ENCODE measurements at regions not wholly inside any gene's neighbourhood (a gene's known extent, or its start where the extent isn't known, plus 50 kb on each side); places are given as distances from the start of the nearest gene placed in this dataset.

DNA sequence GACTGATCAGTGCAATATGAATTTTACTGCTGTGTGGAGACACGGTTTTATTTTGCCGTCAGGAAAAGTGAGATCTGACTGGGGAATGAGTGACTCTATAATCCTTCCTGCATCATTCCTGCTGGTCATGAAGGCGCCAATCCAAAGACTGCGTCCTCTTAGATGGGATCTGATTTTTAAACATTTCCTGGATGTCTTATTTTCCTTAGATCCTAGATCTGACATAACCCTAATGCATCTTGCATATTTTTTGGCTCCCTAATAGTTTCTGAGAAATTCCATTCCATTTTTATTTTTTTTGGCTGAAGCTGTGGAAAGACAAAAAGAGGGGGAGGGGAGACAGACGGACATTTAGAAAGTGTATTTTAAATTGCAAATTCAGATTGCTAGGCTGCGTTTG lies 454.9 kb upstream of the FAT1 start:
- H3K27ac ChIP-seq (ENCODE audit: low read depth, low read length) = no peak overlapping the region
- no peak overlapping the region for H3K4me3 ChIP-seq (ENCODE audit: low read depth in 1 of 2, low read length in 2 of 2)
- peaks cover 5% of the 10 kb centered on the region for H3K4me1 ChIP-seq (ENCODE audit: insufficient read depth, low read length)
- H3K27me3 ChIP-seq (ENCODE audit: control insufficient read depth in 1 of 2, insufficient read depth in 2 of 2, low read length in 2 of 2) = no peaks in the 10 kb centered on the region
- H3K9me3 ChIP-seq (ENCODE audit: low read length) = no peaks in the 10 kb centered on the region
- H3K9ac ChIP-seq (ENCODE audit: low read length) = no peak overlapping the region
- H3K36me3 ChIP-seq (ENCODE audit: insufficient read depth, low read length) = no peaks in the 10 kb centered on the region

DNA sequence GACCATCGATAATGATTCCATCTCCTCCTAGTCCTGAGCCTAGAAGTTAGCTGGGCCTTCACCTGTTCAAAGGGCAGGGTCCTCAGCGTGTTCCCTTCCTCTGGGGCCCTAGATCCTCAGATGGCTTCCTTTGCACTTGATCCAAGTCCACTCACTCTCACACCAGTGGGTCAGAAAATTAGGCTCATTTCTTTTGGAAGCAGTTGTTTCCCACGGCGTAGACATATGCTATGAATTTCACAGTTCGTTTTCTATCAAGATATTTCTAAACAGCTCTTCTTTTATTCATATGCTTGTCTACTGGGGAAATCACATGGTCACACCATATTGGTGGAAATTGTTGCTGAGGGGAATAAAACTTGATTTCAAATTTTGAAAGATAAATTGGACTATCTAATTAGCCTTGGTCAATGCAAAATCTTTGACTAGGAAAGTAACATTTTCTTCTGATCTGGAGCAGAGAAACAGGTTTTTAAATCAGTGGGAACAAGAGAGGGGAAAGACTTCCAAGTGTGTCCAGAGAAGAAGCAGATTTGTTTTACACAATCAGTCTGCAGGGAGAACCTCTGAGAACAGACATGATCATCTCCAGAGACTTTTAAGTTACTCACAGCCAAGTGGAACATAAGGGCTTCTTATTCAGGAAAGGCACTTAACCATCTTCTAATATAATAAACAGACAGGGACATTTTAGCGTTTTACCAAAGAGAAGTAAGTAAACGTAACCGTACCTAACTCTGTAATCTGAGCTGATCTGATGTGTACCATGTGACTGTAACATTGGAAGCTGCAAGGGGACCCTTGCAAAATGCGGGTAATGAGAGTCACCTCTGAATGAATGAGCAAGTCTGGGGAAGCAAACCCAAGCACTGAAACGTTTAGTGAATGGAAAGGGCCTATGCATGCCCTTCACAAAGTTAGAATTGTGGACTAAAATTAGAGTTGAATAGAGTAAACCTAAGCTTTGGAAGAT lies 455.7 kb upstream of the FAT1 start:
- peaks cover 5% of the 10 kb centered on the region for H3K4me1 ChIP-seq (ENCODE audit: insufficient read depth, low read length)
- no peaks in the 10 kb centered on the region for H3K9me3 ChIP-seq (ENCODE audit: low read length)
- no peak overlapping the region for H3K9ac ChIP-seq (ENCODE audit: low read length)
- H3K36me3 ChIP-seq (ENCODE audit: insufficient read depth, low read length) = no peaks in the 10 kb centered on the region
- no peaks in the 10 kb centered on the region for H3K27me3 ChIP-seq (ENCODE audit: control insufficient read depth in 1 of 2, insufficient read depth in 2 of 2, low read length in 2 of 2)
- no peak overlapping the region for H3K4me3 ChIP-seq (ENCODE audit: low read depth in 1 of 2, low read length in 2 of 2)
- H3K27ac ChIP-seq (ENCODE audit: low read depth, low read length) = no peak overlapping the region

DNA sequence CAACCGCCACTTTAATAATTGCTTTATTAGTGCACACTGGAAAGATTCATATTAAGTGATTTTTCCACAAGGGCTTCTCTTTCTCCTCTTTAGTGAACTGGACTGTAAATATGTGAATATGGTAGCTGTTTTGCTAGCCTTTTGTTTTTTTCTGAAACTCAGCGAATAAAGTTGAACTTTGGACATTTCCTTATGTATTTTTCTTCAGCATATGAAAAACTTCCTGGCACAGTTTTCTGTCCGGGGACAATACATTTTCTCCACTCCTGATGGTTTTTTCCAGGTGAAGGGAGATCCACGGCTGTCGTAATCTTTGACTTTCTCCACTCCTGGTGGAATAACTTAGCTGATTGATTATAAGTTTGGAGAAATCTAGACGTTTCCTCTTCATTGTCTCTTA lies 457.4 kb upstream of the FAT1 start:
- Histone ChIP-seq H3K4me3 (ENCODE audit: low read depth in 1 of 2, low read length in 2 of 2) (no peak overlapping the region), H3K4me1 (ENCODE audit: insufficient read depth, low read length) (peaks cover 5% of the 10 kb centered on the region), H3K36me3 (ENCODE audit: insufficient read depth, low read length) (no peaks in the 10 kb centered on the region), H3K9me3 (ENCODE audit: low read length) (no peaks in the 10 kb centered on the region), H3K27ac (ENCODE audit: low read depth, low read length) (no peak overlapping the region), H3K9ac (ENCODE audit: low read length) (no peak overlapping the region), H3K27me3 (ENCODE audit: control insufficient read depth in 1 of 2, insufficient read depth in 2 of 2, low read length in 2 of 2) (no peaks in the 10 kb centered on the region)

DNA sequence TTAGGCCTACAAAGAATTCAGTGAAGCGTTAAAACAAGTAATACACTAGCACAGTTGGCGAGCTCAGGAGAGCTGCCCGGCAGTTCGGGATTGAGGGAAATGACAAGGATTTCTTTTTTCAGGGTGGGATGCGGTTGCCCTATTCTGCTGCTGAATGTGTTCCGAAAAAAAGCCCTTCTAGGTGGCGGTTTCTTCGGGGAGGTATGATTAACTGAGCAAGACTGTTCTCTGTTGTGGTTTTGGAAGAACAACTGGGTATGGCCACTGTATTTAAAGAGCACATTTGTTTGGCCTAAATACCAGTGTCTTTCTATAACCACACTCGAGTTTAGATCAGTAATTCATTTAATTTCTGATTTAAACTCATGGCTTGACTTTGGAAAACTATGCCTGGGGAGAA lies 459.7 kb upstream of the FAT1 start:
- no peaks in the 10 kb centered on the region for H3K9me3 ChIP-seq (ENCODE audit: low read length)
- no peaks in the 10 kb centered on the region for H3K27me3 ChIP-seq (ENCODE audit: control insufficient read depth in 1 of 2, insufficient read depth in 2 of 2, low read length in 2 of 2)
- peaks cover 5% of the 10 kb centered on the region for H3K4me1 ChIP-seq (ENCODE audit: insufficient read depth, low read length)
- no peak overlapping the region for H3K9ac ChIP-seq (ENCODE audit: low read length)
- no peaks in the 10 kb centered on the region for H3K36me3 ChIP-seq (ENCODE audit: insufficient read depth, low read length)
- no peak overlapping the region for H3K27ac ChIP-seq (ENCODE audit: low read depth, low read length)
- no peak overlapping the region for H3K4me3 ChIP-seq (ENCODE audit: low read depth in 1 of 2, low read length in 2 of 2)

GRCh38 chr4:187183826-187184225 lies 460.2 kb upstream of the FAT1 start:
- no peak overlapping the region for H3K4me3 ChIP-seq (ENCODE audit: low read depth in 1 of 2, low read length in 2 of 2)
- no peaks in the 10 kb centered on the region for H3K27me3 ChIP-seq (ENCODE audit: control insufficient read depth in 1 of 2, insufficient read depth in 2 of 2, low read length in 2 of 2)
- H3K36me3 ChIP-seq (ENCODE audit: insufficient read depth, low read length) = no peaks in the 10 kb centered on the region
- H3K27ac ChIP-seq (ENCODE audit: low read depth, low read length) = no peak overlapping the region
- H3K9ac ChIP-seq (ENCODE audit: low read length) = no peak overlapping the region
- H3K4me1 ChIP-seq (ENCODE audit: insufficient read depth, low read length) = peaks cover 5% of the 10 kb centered on the region
- no peaks in the 10 kb centered on the region for H3K9me3 ChIP-seq (ENCODE audit: low read length)

GRCh38 chr4:187184508-187184907 lies 460.9 kb upstream of the FAT1 start:
- no peaks in the 10 kb centered on the region for H3K27me3 ChIP-seq (ENCODE audit: control insufficient read depth in 1 of 2, insufficient read depth in 2 of 2, low read length in 2 of 2)
- H3K4me3 ChIP-seq (ENCODE audit: low read depth in 1 of 2, low read length in 2 of 2) = no peak overlapping the region
- H3K9ac ChIP-seq (ENCODE audit: low read length) = no peak overlapping the region
- no peaks in the 10 kb centered on the region for H3K9me3 ChIP-seq (ENCODE audit: low read length)
- H3K36me3 ChIP-seq (ENCODE audit: insufficient read depth, low read length) = no peaks in the 10 kb centered on the region
- no peak overlapping the region for H3K27ac ChIP-seq (ENCODE audit: low read depth, low read length)
- no peaks in the 10 kb centered on the region for H3K4me1 ChIP-seq (ENCODE audit: insufficient read depth, low read length)

- no peak overlapping the region for H3K27ac ChIP-seq (ENCODE audit: low read depth, low read length)
- H3K9ac ChIP-seq (ENCODE audit: low read length) = no peak overlapping the region
- no peaks in the 10 kb centered on the region for H3K4me1 ChIP-seq (ENCODE audit: insufficient read depth, low read length)
- no peaks in the 10 kb centered on the region for H3K9me3 ChIP-seq (ENCODE audit: low read length)
- no peak overlapping the region for H3K4me3 ChIP-seq (ENCODE audit: low read depth in 1 of 2, low read length in 2 of 2)
- no peaks in the 10 kb centered on the region for H3K27me3 ChIP-seq (ENCODE audit: control insufficient read depth in 1 of 2, insufficient read depth in 2 of 2, low read length in 2 of 2)
- H3K36me3 ChIP-seq (ENCODE audit: insufficient read depth, low read length) = no peaks in the 10 kb centered on the region
Observed at GRCh38 chr4:187188118-187188517, 464.5 kb upstream of the FAT1 start.

- H3K4me3 ChIP-seq (ENCODE audit: low read depth in 1 of 2, low read length in 2 of 2) = no peak overlapping the region
- H3K27ac ChIP-seq (ENCODE audit: low read depth, low read length) = no peak overlapping the region
- no peak overlapping the region for H3K9ac ChIP-seq (ENCODE audit: low read length)
- no peaks in the 10 kb centered on the region for H3K4me1 ChIP-seq (ENCODE audit: insufficient read depth, low read length)
- H3K27me3 ChIP-seq (ENCODE audit: control insufficient read depth in 1 of 2, insufficient read depth in 2 of 2, low read length in 2 of 2) = no peaks in the 10 kb centered on the region
- H3K36me3 ChIP-seq (ENCODE audit: insufficient read depth, low read length) = no peaks in the 10 kb centered on the region
- H3K9me3 ChIP-seq (ENCODE audit: low read length) = no peaks in the 10 kb centered on the region
Observed at GRCh38 chr4:187188741-187189140, 465.1 kb upstream of the FAT1 start.

- Histone ChIP-seq H3K9ac (ENCODE audit: low read length) (no peak overlapping the region), H3K4me3 (ENCODE audit: low read depth in 1 of 2, low read length in 2 of 2) (no peak overlapping the region), H3K27ac (ENCODE audit: low read depth, low read length) (no peak overlapping the region), H3K27me3 (ENCODE audit: control insufficient read depth in 1 of 2, insufficient read depth in 2 of 2, low read length in 2 of 2) (no peaks in the 10 kb centered on the region), H3K36me3 (ENCODE audit: insufficient read depth, low read length) (no peaks in the 10 kb centered on the region), H3K9me3 (ENCODE audit: low read length) (no peaks in the 10 kb centered on the region), H3K4me1 (ENCODE audit: insufficient read depth, low read length) (no peaks in the 10 kb centered on the region)
Observed at GRCh38 chr4:187190390-187190789, 466.7 kb upstream of the FAT1 start.

DNA sequence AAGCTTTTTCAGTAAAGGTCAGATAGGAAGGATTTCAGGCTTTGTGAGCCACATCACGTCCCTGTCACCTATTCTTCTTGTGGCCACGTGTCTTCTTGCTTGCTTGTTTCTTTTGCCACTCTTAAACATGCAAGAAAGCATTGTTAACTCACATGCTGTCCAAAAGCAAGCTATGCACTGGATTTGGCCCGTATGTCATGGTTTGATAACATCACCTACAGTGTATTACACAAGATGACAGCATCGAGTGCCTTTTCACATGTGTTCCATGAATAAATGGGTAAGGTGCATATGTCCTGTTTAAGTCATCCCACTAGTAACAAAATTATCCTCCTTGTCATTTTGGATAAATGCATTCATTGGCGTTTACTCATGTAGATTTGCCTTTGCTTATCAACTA lies 468.0 kb upstream of the FAT1 start:
- H3K9me3 ChIP-seq (ENCODE audit: low read length) = no peaks in the 10 kb centered on the region
- no peak overlapping the region for H3K4me3 ChIP-seq (ENCODE audit: low read depth in 1 of 2, low read length in 2 of 2)
- no peaks in the 10 kb centered on the region for H3K27me3 ChIP-seq (ENCODE audit: control insufficient read depth in 1 of 2, insufficient read depth in 2 of 2, low read length in 2 of 2)
- no peak overlapping the region for H3K9ac ChIP-seq (ENCODE audit: low read length)
- no peak overlapping the region for H3K27ac ChIP-seq (ENCODE audit: low read depth, low read length)
- no peaks in the 10 kb centered on the region for H3K4me1 ChIP-seq (ENCODE audit: insufficient read depth, low read length)
- H3K36me3 ChIP-seq (ENCODE audit: insufficient read depth, low read length) = no peaks in the 10 kb centered on the region

DNA sequence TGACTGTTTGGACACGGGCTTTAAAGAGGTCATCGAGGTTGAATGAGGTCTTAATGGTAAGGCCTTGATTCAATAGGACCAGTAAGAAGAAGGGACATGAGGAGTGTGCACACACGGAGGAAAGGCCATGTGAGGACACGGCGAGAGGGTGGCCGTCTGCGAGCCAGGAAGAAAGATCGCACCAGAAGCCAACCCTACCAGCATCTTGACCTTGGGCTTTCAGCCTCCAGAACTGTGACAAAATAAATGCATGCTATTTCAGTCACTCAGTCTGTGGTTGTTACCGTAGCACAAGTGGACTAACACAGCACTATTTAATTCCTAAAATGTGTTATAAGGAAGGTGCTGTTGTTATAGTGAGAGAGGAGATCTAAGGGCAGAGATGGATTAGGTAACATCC lies 468.6 kb upstream of the FAT1 start:
- H3K27ac ChIP-seq (ENCODE audit: low read depth, low read length) = no peak overlapping the region
- H3K4me3 ChIP-seq (ENCODE audit: low read depth in 1 of 2, low read length in 2 of 2) = no peak overlapping the region
- H3K9ac ChIP-seq (ENCODE audit: low read length) = no peak overlapping the region
- no peaks in the 10 kb centered on the region for H3K9me3 ChIP-seq (ENCODE audit: low read length)
- no peaks in the 10 kb centered on the region for H3K27me3 ChIP-seq (ENCODE audit: control insufficient read depth in 1 of 2, insufficient read depth in 2 of 2, low read length in 2 of 2)
- H3K36me3 ChIP-seq (ENCODE audit: insufficient read depth, low read length) = no peaks in the 10 kb centered on the region
- H3K4me1 ChIP-seq (ENCODE audit: insufficient read depth, low read length) = no peaks in the 10 kb centered on the region

DNA sequence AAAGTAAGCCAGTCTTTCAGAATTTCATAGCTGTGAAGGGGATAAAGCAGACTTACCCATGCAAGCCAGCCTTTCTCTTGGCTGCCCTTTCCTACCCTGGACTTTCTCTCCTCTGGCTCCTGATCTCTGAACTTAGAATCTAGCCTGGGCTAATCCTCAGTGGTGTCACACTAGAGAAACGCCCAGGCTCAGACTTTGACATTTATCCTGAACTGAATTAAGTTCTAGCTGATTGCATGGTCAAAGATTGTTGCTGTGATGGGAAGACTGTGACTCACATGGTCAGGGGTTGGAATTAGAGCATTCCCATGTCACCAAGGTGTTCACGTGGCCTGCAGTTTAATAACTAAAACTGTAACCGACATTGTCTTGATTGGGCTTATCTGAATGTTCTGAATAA lies 469.5 kb upstream of the FAT1 start:
- H3K27me3 ChIP-seq (ENCODE audit: control insufficient read depth in 1 of 2, insufficient read depth in 2 of 2, low read length in 2 of 2) = no peaks in the 10 kb centered on the region
- H3K4me3 ChIP-seq (ENCODE audit: low read depth in 1 of 2, low read length in 2 of 2) = no peak overlapping the region
- no peaks in the 10 kb centered on the region for H3K36me3 ChIP-seq (ENCODE audit: insufficient read depth, low read length)
- H3K9me3 ChIP-seq (ENCODE audit: low read length) = no peaks in the 10 kb centered on the region
- H3K9ac ChIP-seq (ENCODE audit: low read length) = no peak overlapping the region
- H3K27ac ChIP-seq (ENCODE audit: low read depth, low read length) = no peak overlapping the region
- H3K4me1 ChIP-seq (ENCODE audit: insufficient read depth, low read length) = no peaks in the 10 kb centered on the region
